Activated CD4-positive, alpha-beta T cell treated with anti-CD3 and anti-CD28 coated beads, Interleukin-2, amount 50 U/mL, for 48 hours (primary cell): ENCODE measurements at regions not wholly inside any gene's neighbourhood (a gene's known extent, or its start where the extent isn't known, plus 50 kb on each side); places are given as distances from the start of the nearest gene placed in this dataset.

ENCODE experiments used
- DNase-seq, 2 experiments: peaks; one replicate each; pipeline ENCODE4 v3.0.0-alpha.2; 2020

- no peak for DNase-seq
Observed at GRCh38 chr1:98278055-98278454, 357.2 kb upstream of the DPYD start.

GRCh38 chr1:98277118-98277517 lies 356.3 kb upstream of the DPYD start:
- no peak for DNase-seq

- DNase-seq: no peak
Observed at GRCh38 chr1:98276514-98276913, 355.7 kb upstream of the DPYD start.

GRCh38 chr1:98268316-98268715 lies 347.5 kb upstream of the DPYD start:
- no peak for DNase-seq

- no peak for DNase-seq
Observed at GRCh38 chr1:98267423-98267822, 346.6 kb upstream of the DPYD start.

GRCh38 chr1:98264727-98265126 lies 343.9 kb upstream of the DPYD start:
- DNase-seq: no peak

- DNase-seq: no peak
Observed at GRCh38 chr1:98260839-98261238, 340.0 kb upstream of the DPYD start.

- DNase-seq: no peak
Observed at GRCh38 chr1:98260412-98260811, 339.6 kb upstream of the DPYD start.

GRCh38 chr1:98256700-98257099 lies 335.9 kb upstream of the DPYD start:
- no peak for DNase-seq

- no peak for DNase-seq
Observed at GRCh38 chr1:98253145-98253544, 332.3 kb upstream of the DPYD start.

GRCh38 chr1:98251497-98251896 lies 330.7 kb upstream of the DPYD start:
- no peak for DNase-seq

GRCh38 chr1:98232678-98233077 lies 311.8 kb upstream of the DPYD start:
- no peak for DNase-seq

GRCh38 chr1:98222706-98223105 lies 301.9 kb upstream of the DPYD start:
- no peak for DNase-seq

- DNase-seq: no peak
Observed at GRCh38 chr1:98221923-98222322, 301.1 kb upstream of the DPYD start.

GRCh38 chr1:98217601-98218000 lies 296.8 kb upstream of the DPYD start:
- no peak for DNase-seq

- no peak for DNase-seq
Observed at GRCh38 chr1:98216304-98216703, 295.5 kb upstream of the DPYD start.

- no peak for DNase-seq
Observed at GRCh38 chr1:98211271-98211845, 290.5 kb upstream of the DPYD start.

GRCh38 chr1:98210563-98210962 lies 289.7 kb upstream of the DPYD start:
- no peak for DNase-seq

GRCh38 chr1:98210064-98210463 lies 289.2 kb upstream of the DPYD start:
- no peak for DNase-seq

- no peak for DNase-seq
Observed at GRCh38 chr1:98205291-98206017, 284.6 kb upstream of the DPYD start.

- DNase-seq: no peak
Observed at GRCh38 chr1:98203466-98203865, 282.6 kb upstream of the DPYD start.

GRCh38 chr1:98201666-98202081 lies 280.8 kb upstream of the DPYD start:
- DNase-seq: no peak

- no peak for DNase-seq
Observed at GRCh38 chr1:98197356-98197755, 276.5 kb upstream of the DPYD start.

GRCh38 chr1:98196012-98196411 lies 275.2 kb upstream of the DPYD start:
- DNase-seq: no peak

- no peak for DNase-seq
Observed at GRCh38 chr1:98188774-98189173, 267.9 kb upstream of the DPYD start.
